MM.1S (cell line): ENCODE measurements at regions not wholly inside any gene's neighbourhood (a gene's known extent, or its start where the extent isn't known, plus 50 kb on each side); places are given as distances from the start of the nearest gene placed in this dataset.

Experiments used
- DNase-seq: peaks from one replicate; pipeline ENCODE4 v3.0.0-alpha.2; 2015
- H2AFZ ChIP-seq: fragments of 300-600 bp; sonication (generic); 2 replicates; pipeline ENCODE4 v1.6.0; 2016; ENCODE audit warnings: antibody characterized with exemption, low read length
- H3F3A ChIP-seq: fragments of 300-600 bp; sonication (generic); 2 replicates; pipeline ENCODE4 v1.6.1; 2016; ENCODE audit warnings: mild to moderate bottlenecking, antibody characterized with exemption, low read length, moderate library complexity, mixed read lengths; ENCODE audit not compliant: insufficient read depth
- H3K27ac ChIP-seq: fragments of 300-600 bp; sonication (generic); 2 replicates; pipeline ENCODE4 v1.5.1; 2016; ENCODE audit warnings: mild to moderate bottlenecking, low read length
- H3K27me3 ChIP-seq: fragments of 300-600 bp; sonication (generic); replicated peaks from 2 replicates; pipeline ENCODE4 v1.6.0; 2016; ENCODE audit warnings: low read length; ENCODE audit not compliant: insufficient read depth
- H3K36me3 ChIP-seq: fragments of 300-600 bp; sonication (generic); replicated peaks from 2 replicates; pipeline ENCODE4 v1.6.1; 2016; ENCODE audit warnings: mild to moderate bottlenecking, low read length, mixed read lengths; ENCODE audit not compliant: insufficient read depth
- H3K4me1 ChIP-seq: fragments of 300-600 bp; sonication (generic); 2 replicates; pipeline ENCODE4 v1.6.1; 2016; ENCODE audit warnings: low read length, mixed read lengths
- H3K4me2 ChIP-seq: fragments of 300-600 bp; sonication (generic); 2 replicates; pipeline ENCODE4 v1.6.0; 2016; ENCODE audit warnings: low read depth, low read length
- H3K4me3 ChIP-seq: fragments of 300-600 bp; sonication (generic); 2 replicates; pipeline ENCODE4 v1.5.1; 2016; ENCODE audit warnings: low read length, mixed read lengths
- H3K79me2 ChIP-seq: fragments of 300-600 bp; sonication (generic); 2 replicates; pipeline ENCODE4 v1.6.1; 2016; ENCODE audit warnings: mixed run types, low read length, mixed read lengths
- H3K9ac ChIP-seq: fragments of 300-600 bp; sonication (generic); 2 replicates; pipeline ENCODE4 v1.6.1; 2016; ENCODE audit warnings: low read length, mixed read lengths
- H3K9me2 ChIP-seq: fragments of 300-600 bp; sonication (generic); replicated peaks from 2 replicates; pipeline ENCODE4 v1.6.1; 2016; ENCODE audit warnings: mild to moderate bottlenecking, low read length, mixed read lengths; ENCODE audit not compliant: insufficient read depth
- H3K9me3 ChIP-seq: fragments of 300-600 bp; sonication (generic); replicated peaks from 2 replicates; pipeline ENCODE4 v1.6.1; 2016; ENCODE audit warnings: mild to moderate bottlenecking, low read length, mixed read lengths; ENCODE audit not compliant: insufficient read depth
- H4K20me1 ChIP-seq: fragments of 300-600 bp; sonication (generic); 2 replicates; pipeline ENCODE4 v1.6.1; 2016; ENCODE audit warnings: mild to moderate bottlenecking, low read length, moderate library complexity, mixed read lengths; ENCODE audit not compliant: insufficient read depth
- EZH2 ChIP-seq: fragments of 300-600 bp; sonication (generic); optimal IDR thresholded peaks from 2 replicates; pipeline ENCODE3; 2017; ENCODE audit warnings: low read depth, mild to moderate bottlenecking, antibody characterized with exemption, low read length, mixed read lengths
- EZH2phosphoT487 ChIP-seq: fragments of 300-600 bp; sonication (generic); IDR thresholded peaks from 2 replicates; pipeline ENCODE4 v1.6.1; 2018; ENCODE audit warnings: antibody characterized with exemption, low read length
- TF ChIP-seq, protein P1 (sequence below): fragments of 300-600 bp; sonication (generic); IDR thresholded peaks from 2 replicates; pipeline ENCODE4 v1.5.1; 2016; ENCODE audit warnings: antibody characterized with exemption, low read length, mixed read lengths

DNA sequence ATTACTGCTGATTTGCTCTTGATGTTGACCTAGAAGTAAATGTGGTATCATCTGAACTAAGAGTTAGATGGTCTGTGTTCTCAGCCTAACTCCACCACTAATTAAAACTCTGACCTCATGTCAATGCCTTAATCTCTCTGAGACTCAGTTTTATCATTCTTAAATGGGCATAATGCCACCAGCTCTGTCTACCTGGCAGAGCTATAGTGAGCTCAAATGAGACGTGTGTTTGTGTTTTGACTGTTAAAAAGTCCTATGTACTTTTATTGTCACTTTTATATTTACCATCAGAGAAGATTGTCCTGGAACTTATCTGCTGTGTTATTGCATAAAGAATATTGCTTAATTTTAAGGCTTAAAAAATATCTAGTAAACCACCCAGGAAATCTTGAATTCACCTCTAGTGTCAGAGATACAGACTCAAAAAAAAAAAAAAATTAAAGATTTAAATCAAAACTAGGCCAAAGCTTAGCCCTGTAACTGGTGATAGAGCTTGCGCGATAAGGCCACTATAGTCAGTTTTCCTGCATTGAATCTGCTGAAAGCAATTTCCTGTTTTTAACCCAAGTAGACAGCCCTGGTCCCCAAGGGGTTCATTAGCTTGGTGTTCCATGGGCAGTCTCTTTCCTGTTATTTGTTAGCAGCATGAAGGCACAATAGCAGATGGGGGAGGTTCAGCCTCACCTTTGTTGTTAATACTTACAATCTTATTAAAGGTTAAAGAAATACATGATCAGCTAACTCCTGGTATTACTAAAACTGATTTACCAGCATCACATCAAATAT, 261.8 kb downstream of the ATP23 start:
- TF ChIP-seq EZH2phosphoT487 = no peak
- no peak for TF ChIP-seq EZH2
- TF ChIP-seq, protein P1, sequence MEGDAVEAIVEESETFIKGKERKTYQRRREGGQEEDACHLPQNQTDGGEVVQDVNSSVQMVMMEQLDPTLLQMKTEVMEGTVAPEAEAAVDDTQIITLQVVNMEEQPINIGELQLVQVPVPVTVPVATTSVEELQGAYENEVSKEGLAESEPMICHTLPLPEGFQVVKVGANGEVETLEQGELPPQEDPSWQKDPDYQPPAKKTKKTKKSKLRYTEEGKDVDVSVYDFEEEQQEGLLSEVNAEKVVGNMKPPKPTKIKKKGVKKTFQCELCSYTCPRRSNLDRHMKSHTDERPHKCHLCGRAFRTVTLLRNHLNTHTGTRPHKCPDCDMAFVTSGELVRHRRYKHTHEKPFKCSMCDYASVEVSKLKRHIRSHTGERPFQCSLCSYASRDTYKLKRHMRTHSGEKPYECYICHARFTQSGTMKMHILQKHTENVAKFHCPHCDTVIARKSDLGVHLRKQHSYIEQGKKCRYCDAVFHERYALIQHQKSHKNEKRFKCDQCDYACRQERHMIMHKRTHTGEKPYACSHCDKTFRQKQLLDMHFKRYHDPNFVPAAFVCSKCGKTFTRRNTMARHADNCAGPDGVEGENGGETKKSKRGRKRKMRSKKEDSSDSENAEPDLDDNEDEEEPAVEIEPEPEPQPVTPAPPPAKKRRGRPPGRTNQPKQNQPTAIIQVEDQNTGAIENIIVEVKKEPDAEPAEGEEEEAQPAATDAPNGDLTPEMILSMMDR = no peak
- Histone ChIP-seq H3K79me2 (no peaks in the 10 kb centered on the region), H3K27ac (no peak overlapping the region), H3K4me3 (no peak overlapping the region), H3F3A (no peaks in the 10 kb centered on the region), H2AFZ (no peak overlapping the region), H3K27me3 (no peaks in the 10 kb centered on the region), H3K9me2 (no peaks in the 10 kb centered on the region), H3K4me1 (no peaks in the 10 kb centered on the region), H3K9me3 (no peaks in the 10 kb centered on the region), H3K9ac (no peak overlapping the region), H4K20me1 (no peaks in the 10 kb centered on the region), H3K36me3 (no peaks in the 10 kb centered on the region), H3K4me2 (no peak overlapping the region)
- DNase-seq = no peak

GRCh38 chr12:58204071-58204470, 262.7 kb downstream of the ATP23 start:
- TF ChIP-seq, protein P1 = no peak
- no peak for TF ChIP-seq EZH2phosphoT487
- TF ChIP-seq EZH2 = no peak
- H3K27ac ChIP-seq = no peak overlapping the region
- no peaks in the 10 kb centered on the region for H3F3A ChIP-seq
- no peaks in the 10 kb centered on the region for H3K79me2 ChIP-seq
- no peaks in the 10 kb centered on the region for H3K4me1 ChIP-seq
- H3K9ac ChIP-seq = no peak overlapping the region
- no peak overlapping the region for H2AFZ ChIP-seq
- H4K20me1 ChIP-seq = no peaks in the 10 kb centered on the region
- H3K4me3 ChIP-seq = no peak overlapping the region
- no peaks in the 10 kb centered on the region for H3K9me2 ChIP-seq
- no peak overlapping the region for H3K4me2 ChIP-seq
- no peaks in the 10 kb centered on the region for H3K9me3 ChIP-seq
- no peaks in the 10 kb centered on the region for H3K27me3 ChIP-seq
- no peak for DNase-seq
- no peaks in the 10 kb centered on the region for H3K36me3 ChIP-seq

GRCh38 chr12:58206876-58207275, 265.5 kb downstream of the ATP23 start:
- no peak overlapping the region for H3K4me2 ChIP-seq
- TF ChIP-seq EZH2 (no peak), EZH2phosphoT487 (no peak)
- TF ChIP-seq, protein P1 = no peak
- no peak overlapping the region for H2AFZ ChIP-seq
- no peaks in the 10 kb centered on the region for H4K20me1 ChIP-seq
- no peak overlapping the region for H3K4me3 ChIP-seq
- H3K79me2 ChIP-seq = no peaks in the 10 kb centered on the region
- no peak overlapping the region for H3K27ac ChIP-seq
- no peaks in the 10 kb centered on the region for H3F3A ChIP-seq
- H3K9me2 ChIP-seq = no peaks in the 10 kb centered on the region
- no peaks in the 10 kb centered on the region for H3K4me1 ChIP-seq
- H3K36me3 ChIP-seq = no peaks in the 10 kb centered on the region
- no peaks in the 10 kb centered on the region for H3K27me3 ChIP-seq
- no peak overlapping the region for H3K9ac ChIP-seq
- no peak for DNase-seq
- no peaks in the 10 kb centered on the region for H3K9me3 ChIP-seq
